SJSA1 (cell line): ENCODE measurements at regions not wholly inside any gene's neighbourhood (a gene's known extent, or its start where the extent isn't known, plus 50 kb on each side); places are given as distances from the start of the nearest gene placed in this dataset.
"Not testable (repeated sequence)": the region's sequence is repeated elsewhere in the genome, so short reads cannot be mapped to it uniquely, and the experiment has no call there.

Source experiments
- DNase-seq, 2 experiments: peaks; one replicate each; pipeline ENCODE4 v3.0.0-alpha.2; 2015 to 2020; ENCODE audit warnings: low spot score in 2 of 2, low read depth in 1 of 2
- H3K27ac ChIP-seq: fragments of 250-450 bp; sonication (Bioruptor Pico); 2 replicates; pipeline ENCODE4 v1.5.1; 2020; ENCODE audit warnings: mild to moderate bottlenecking, moderate library complexity
- H3K27me3 ChIP-seq: fragments of 250-450 bp; sonication (Bioruptor Pico); replicated peaks from 2 replicates; pipeline ENCODE4 v1.5.1; 2020; ENCODE audit warnings: mild to moderate bottlenecking, moderate library complexity
- H3K36me3 ChIP-seq: fragments of 250-450 bp; sonication (Bioruptor Pico); 2 replicates; pipeline ENCODE4 v1.5.1; 2020; ENCODE audit warnings: mild to moderate bottlenecking
- H3K4me1 ChIP-seq: fragments of 250-450 bp; sonication (Bioruptor Pico); replicated peaks from 2 replicates; pipeline ENCODE4 v1.6.1; 2021; ENCODE audit warnings: mild to moderate bottlenecking
- H3K4me3 ChIP-seq: fragments of 250-450 bp; sonication (Bioruptor Pico); 2 replicates; pipeline ENCODE4 v1.5.1; 2020; ENCODE audit warnings: mild to moderate bottlenecking
- H3K9me3 ChIP-seq: fragments of 250-450 bp; sonication (Bioruptor Pico); replicated peaks from 2 replicates; pipeline ENCODE4 v1.5.1; 2020; ENCODE audit warnings: mild to moderate bottlenecking

DNA sequence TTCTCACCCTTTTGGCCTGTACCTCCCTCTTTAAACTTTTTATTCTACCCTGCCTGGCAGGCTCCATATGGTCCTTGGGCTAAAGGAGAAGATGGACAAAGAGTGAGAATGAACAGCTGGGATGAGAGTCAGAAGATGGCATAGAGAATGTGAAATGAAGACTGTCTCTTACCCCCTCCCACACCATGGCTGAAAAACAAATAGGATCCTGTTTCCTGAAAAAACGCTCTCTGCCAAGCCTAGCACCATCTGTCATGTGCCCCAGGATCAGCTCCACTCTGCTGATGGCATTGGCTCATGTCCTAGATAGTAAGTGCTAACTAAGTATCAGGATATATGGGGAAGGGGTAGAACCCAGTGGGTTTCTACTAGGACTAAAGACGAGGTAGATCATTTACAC is 238.6 kb downstream of the MEX3B start:
- Histone ChIP-seq H3K36me3 (no peaks in the 10 kb centered on the region), H3K9me3 (no peaks in the 10 kb centered on the region), H3K27me3 (no peaks in the 10 kb centered on the region), H3K4me1 (0 out of 2 replicates have a peak, but pooled peaks cover 3% of the 10 kb centered on the region), H3K4me3 (no peak overlapping the region), H3K27ac (no peak overlapping the region)
- no peak for DNase-seq

DNA sequence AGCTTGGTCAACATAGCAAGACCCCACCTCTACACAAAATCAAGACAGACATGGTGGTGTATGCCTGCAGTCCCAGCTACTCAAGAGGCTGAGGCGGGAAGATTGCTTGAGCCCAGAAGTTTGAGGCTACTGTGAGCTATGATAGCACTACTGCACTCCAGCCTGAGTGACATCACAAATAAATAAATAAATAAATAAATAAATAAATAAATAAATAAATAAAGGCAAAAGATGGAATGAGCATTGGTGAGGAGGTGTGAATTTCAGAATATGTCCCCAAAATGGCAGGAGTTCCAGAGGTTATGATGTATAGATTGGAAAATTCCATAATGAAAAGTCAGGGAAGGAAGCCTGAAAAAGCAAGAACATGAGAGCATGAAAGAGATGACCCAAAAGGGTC is 249.9 kb downstream of the MEX3B start:
- Histone ChIP-seq H3K27me3 (no peaks in the 10 kb centered on the region), H3K4me1 (no peaks in the 10 kb centered on the region), H3K36me3 (no peaks in the 10 kb centered on the region), H3K27ac (no peak overlapping the region), H3K9me3 (no peaks in the 10 kb centered on the region), H3K4me3 (no peak overlapping the region)
- no peak for DNase-seq

DNA sequence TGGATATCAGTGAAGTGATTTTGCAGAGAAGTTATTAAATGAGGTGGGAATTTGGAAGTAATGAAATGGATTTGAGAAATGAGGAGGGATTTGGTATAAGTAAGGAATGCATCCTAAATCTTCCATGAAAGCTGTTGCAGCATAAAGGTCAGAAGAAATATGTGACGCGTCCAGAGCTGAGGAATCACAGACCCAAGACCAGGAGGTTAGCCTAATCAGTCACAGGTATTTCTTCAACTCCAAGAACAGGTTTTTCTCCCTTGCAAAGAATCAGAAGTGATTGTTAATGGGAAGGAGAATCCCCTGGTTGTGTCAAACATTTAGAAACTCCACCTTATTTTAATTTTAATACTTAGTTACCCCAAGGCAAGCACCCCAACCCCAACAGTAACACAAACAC is 253.2 kb downstream of the MEX3B start:
- H3K4me3 ChIP-seq: no peak overlapping the region
- no peaks in the 10 kb centered on the region for H3K36me3 ChIP-seq
- H3K9me3 ChIP-seq: no peaks in the 10 kb centered on the region
- no peaks in the 10 kb centered on the region for H3K4me1 ChIP-seq
- no peak for DNase-seq
- H3K27ac ChIP-seq: no peak overlapping the region
- no peaks in the 10 kb centered on the region for H3K27me3 ChIP-seq

GRCh38 chr15:81791322-81791721 is 254.5 kb downstream of the MEX3B start:
- H3K27ac ChIP-seq, H3K9me3 ChIP-seq, H3K27me3 ChIP-seq, DNase-seq, H3K4me1 ChIP-seq, H3K36me3 ChIP-seq, H3K4me3 ChIP-seq: not testable (repeated sequence)

DNA sequence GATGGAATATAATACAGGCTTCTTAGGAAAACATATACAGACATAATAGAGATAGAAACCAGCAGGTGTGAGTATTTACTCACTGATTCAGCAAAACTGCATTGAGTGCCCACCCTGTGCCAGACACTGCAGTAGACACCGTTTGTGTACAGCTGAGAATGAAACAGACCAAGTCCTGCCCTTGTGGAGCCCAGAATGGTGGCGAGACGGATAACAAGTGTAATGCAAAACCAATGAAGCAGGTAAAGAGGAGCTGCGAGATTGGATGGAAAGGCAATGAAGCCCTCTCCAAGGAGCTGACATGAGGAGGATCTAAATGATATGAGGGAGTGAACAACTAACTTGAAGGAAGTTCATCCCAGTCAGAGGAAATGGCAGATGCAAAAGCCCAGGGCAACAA is 256.4 kb downstream of the MEX3B start:
- no peaks in the 10 kb centered on the region for H3K9me3 ChIP-seq
- no peak overlapping the region for H3K27ac ChIP-seq
- H3K36me3 ChIP-seq: no peaks in the 10 kb centered on the region
- no peak overlapping the region for H3K4me3 ChIP-seq
- no peak for DNase-seq
- no peaks in the 10 kb centered on the region for H3K27me3 ChIP-seq
- no peaks in the 10 kb centered on the region for H3K4me1 ChIP-seq

DNA sequence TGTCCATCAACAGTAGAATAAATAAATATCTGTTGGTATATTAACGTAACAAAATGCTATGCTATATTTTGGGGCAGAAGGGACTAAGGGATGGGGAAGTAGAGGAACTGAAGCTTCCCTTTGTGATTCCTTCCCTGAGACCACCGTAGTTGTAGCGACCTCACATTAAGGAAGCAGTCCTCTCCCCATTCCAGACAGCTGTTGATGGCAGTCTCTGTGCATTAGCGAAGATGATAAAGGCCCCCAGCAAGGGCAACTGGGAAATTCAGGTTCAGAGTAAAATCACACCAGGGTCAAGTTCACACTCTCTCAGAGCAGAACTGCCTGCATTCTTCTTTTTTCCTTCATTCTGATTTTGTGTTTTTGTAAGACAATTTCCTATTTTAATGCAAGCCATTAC is 259.0 kb downstream of the MEX3B start:
- DNase-seq: no peak
- H3K4me1 ChIP-seq: no peaks in the 10 kb centered on the region
- no peak overlapping the region for H3K4me3 ChIP-seq
- H3K27me3 ChIP-seq: no peaks in the 10 kb centered on the region
- no peak overlapping the region for H3K27ac ChIP-seq
- no peaks in the 10 kb centered on the region for H3K36me3 ChIP-seq
- H3K9me3 ChIP-seq: no peaks in the 10 kb centered on the region

DNA sequence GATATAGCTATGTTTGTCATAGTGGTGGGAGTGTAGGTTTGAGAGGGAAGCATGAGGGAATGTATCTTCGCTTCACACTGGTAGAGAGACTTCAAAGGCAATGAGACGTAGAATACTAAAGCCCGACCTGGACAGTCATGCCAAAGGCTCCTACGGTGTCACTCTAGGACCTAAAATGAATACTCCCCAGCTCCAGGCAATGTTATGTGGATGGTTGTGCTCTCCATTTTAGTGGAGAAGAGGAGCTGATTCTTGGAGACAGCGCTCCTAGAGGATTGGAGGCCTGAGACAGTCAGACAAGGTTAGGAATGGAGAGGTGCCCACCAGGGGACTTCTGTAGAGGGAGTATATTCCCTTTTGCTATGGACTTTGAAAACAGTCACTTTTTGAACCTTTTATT is 260.1 kb downstream of the MEX3B start:
- Histone ChIP-seq H3K4me1 (no peaks in the 10 kb centered on the region), H3K36me3 (no peaks in the 10 kb centered on the region), H3K9me3 (no peaks in the 10 kb centered on the region), H3K4me3 (no peak overlapping the region), H3K27me3 (no peaks in the 10 kb centered on the region), H3K27ac (no peak overlapping the region)
- no peak for DNase-seq

GRCh38 chr15:81785181-81785580 is 260.6 kb downstream of the MEX3B start:
- Histone ChIP-seq H3K4me1 (no peaks in the 10 kb centered on the region), H3K9me3 (no peaks in the 10 kb centered on the region), H3K36me3 (no peaks in the 10 kb centered on the region), H3K4me3 (no peak overlapping the region), H3K27ac (no peak overlapping the region), H3K27me3 (no peaks in the 10 kb centered on the region)
- DNase-seq: no peak

DNA sequence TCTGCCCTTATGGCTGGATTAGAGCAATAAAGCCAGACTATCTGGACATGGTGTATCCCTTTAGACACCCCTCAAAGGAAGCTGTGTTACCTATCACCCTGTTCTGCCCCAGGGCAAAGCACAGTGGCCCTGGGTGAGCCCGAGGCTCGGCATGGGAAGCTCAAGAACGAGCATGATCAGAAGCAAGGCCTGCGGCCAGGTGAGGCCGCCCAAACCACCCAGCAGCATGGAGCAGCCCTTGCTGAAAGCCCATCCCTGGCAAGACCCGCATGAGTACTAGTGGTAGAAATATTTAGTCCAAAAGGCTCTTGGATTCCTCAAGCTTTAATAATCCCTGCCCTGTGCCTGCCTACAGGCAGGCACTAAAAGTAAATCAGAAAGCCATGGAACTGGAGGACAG is 261.1 kb downstream of the MEX3B start:
- H3K36me3 ChIP-seq: no peaks in the 10 kb centered on the region
- no peak overlapping the region for H3K27ac ChIP-seq
- DNase-seq: no peak

GRCh38 chr15:81783586-81783985 is 262.2 kb downstream of the MEX3B start:
- Histone ChIP-seq H3K36me3 (no peaks in the 10 kb centered on the region), H3K9me3 (no peaks in the 10 kb centered on the region), H3K4me1 (no peaks in the 10 kb centered on the region), H3K27ac (no peak overlapping the region), H3K27me3 (no peaks in the 10 kb centered on the region), H3K4me3 (no peak overlapping the region)
- DNase-seq: no peak

More for the DNA sequence above, 261.1 kb downstream of the MEX3B start:
- no peaks in the 10 kb centered on the region for H3K27me3 ChIP-seq
- H3K4me3 ChIP-seq: no peak overlapping the region
- no peaks in the 10 kb centered on the region for H3K4me1 ChIP-seq
- H3K9me3 ChIP-seq: no peaks in the 10 kb centered on the region

DNA sequence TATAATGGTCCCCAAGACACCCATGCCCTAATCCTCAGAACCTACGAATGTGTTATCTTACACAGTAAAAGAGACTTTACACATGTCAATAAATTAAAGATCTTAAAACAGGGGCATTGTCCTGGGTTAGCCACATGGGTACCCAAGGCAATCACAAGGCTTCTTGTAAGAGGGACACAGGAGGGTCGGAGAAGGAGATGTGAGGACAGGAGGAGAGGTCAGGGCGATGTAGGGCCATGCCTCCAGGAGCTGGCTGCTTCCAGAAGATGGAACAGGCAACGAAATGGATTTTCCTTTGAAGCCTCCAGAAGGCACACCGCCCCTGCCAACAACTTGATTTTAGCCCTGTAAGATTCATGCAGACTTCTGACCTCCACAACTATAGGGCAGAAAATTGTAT is 262.7 kb downstream of the MEX3B start:
- no peak overlapping the region for H3K27ac ChIP-seq
- H3K4me3 ChIP-seq: no peak overlapping the region
- DNase-seq: no peak
- H3K36me3 ChIP-seq: no peaks in the 10 kb centered on the region
- no peaks in the 10 kb centered on the region for H3K9me3 ChIP-seq
- no peaks in the 10 kb centered on the region for H3K4me1 ChIP-seq
- H3K27me3 ChIP-seq: no peaks in the 10 kb centered on the region

GRCh38 chr15:81781395-81781794 is 264.4 kb downstream of the MEX3B start:
- H3K4me3 ChIP-seq: no peak overlapping the region
- no peak for DNase-seq
- no peaks in the 10 kb centered on the region for H3K4me1 ChIP-seq
- H3K36me3 ChIP-seq: no peaks in the 10 kb centered on the region
- H3K27me3 ChIP-seq: no peaks in the 10 kb centered on the region
- no peaks in the 10 kb centered on the region for H3K9me3 ChIP-seq
- no peak overlapping the region for H3K27ac ChIP-seq

DNA sequence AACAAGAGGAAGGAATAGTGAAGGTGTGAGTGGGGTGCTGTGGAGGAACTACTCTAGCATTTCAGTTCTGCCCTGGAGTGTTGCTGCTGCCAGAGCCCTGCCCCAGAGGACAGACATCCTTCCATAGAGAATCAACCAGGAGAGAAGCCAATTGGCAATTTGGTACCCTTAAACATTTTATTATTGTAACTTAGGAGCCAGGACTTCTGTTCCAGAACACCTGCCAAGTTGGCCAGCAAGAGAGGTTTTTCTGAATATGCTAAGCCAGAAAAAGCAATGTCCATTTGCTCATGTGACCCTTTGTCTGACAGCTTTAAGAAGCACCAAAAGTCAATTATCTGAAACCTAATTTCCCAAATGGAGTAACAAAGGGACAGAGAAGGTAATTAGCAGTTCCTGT is 264.9 kb downstream of the MEX3B start:
- Histone ChIP-seq H3K4me1 (no peaks in the 10 kb centered on the region), H3K27me3 (no peaks in the 10 kb centered on the region), H3K9me3 (no peaks in the 10 kb centered on the region), H3K4me3 (no peak overlapping the region), H3K36me3 (no peaks in the 10 kb centered on the region), H3K27ac (no peak overlapping the region)
- no peak for DNase-seq

- H3K27ac ChIP-seq: no peak overlapping the region
- no peaks in the 10 kb centered on the region for H3K4me1 ChIP-seq
- H3K36me3 ChIP-seq: no peaks in the 10 kb centered on the region
- no peaks in the 10 kb centered on the region for H3K9me3 ChIP-seq
- H3K4me3 ChIP-seq: no peak overlapping the region
- no peaks in the 10 kb centered on the region for H3K27me3 ChIP-seq
- no peak for DNase-seq
These were observed 266.6 kb downstream of the MEX3B start for GRCh38 chr15:81779181-81779580.

- H3K36me3 ChIP-seq: no peaks in the 10 kb centered on the region
- H3K4me1 ChIP-seq: no peaks in the 10 kb centered on the region
- DNase-seq: no peak
- no peaks in the 10 kb centered on the region for H3K27me3 ChIP-seq
- H3K9me3 ChIP-seq: no peaks in the 10 kb centered on the region
- H3K27ac ChIP-seq: no peak overlapping the region
- no peak overlapping the region for H3K4me3 ChIP-seq
These were observed 268.3 kb downstream of the MEX3B start for GRCh38 chr15:81777546-81777945.
